ENCODE measurements at regions not wholly inside any gene's neighbourhood (a gene's known extent, or its start where the extent isn't known, plus 50 kb on each side); places are given as distances from the start of the nearest gene placed in this dataset.

- TF ChIP-seq ZNF333 (CRISPR knock-in tag; IDR thresholded peaks at IDR 0.05; ENCODE audit: borderline replicate concordance) (no peak), LCORL (IDR thresholded peaks at IDR 0.05) (no peak), LCORL (CRISPR knock-in tag; IDR thresholded peaks at IDR 0.05) (no peak), SPEN (CRISPR knock-in tag; IDR thresholded peaks at IDR 0.05; ENCODE audit: low read depth) (no peak)
- H2AFZ ChIP-seq (ENCODE audit: low read length): no peak overlapping the region
- WGBS (ENCODE audit: low lambda C conversion rate): 10% methylated on average over 1 of the region's 1 CpG
- ATAC-seq (no peak), FAIRE-seq (no peak), DNase-seq (ENCODE audit: low spot score) (no peak)
- no peak overlapping the region for H3K9ac ChIP-seq (ENCODE audit: insufficient read depth, low read depth, low read length)
- in situ Hi-C loops (cut with HindIII; ENCODE audit: extremely low pct_ligation_motif_present, low pct_unique_long_range_greater_than_20kb): no loop called here
- no peaks in the 10 kb centered on the region for H3K9me3 ChIP-seq (ENCODE audit: low read length)
- ChIA-PET POLR2A (no interaction called here), CTCF (ENCODE audit: low intra/inter-chr PET ratio, low total read pairs) (no interaction called here)
- H4K20me1 ChIP-seq (ENCODE audit: insufficient read depth, low read length): peaks cover 3% of the 10 kb centered on the region; the same call in 1 of the 2 replicates
- no peaks in the 10 kb centered on the region for H3K79me2 ChIP-seq (ENCODE audit: insufficient read depth, low read length)
- no peaks in the 10 kb centered on the region for H3K4me1 ChIP-seq (ENCODE audit: insufficient read depth, low read length)
- H3K4me2 ChIP-seq (ENCODE audit: low read depth, low read length): no peak overlapping the region
- H3K27ac ChIP-seq (ENCODE audit: extremely low read length, insufficient read depth, low read length): no peak overlapping the region
- BruUV-seq (replicated peaks): no TSS peak
- intact Hi-C loops (cut with micrococcal nuclease; ENCODE audit: unreplicated experiment): no loop called here
- H3K36me3 ChIP-seq (replicated peaks in 1 of 2; ENCODE audit: control insufficient read depth in 1 of 2, insufficient read depth in 2 of 2, low read length in 2 of 2): no peaks in the 10 kb centered on the region
- no peak overlapping the region for H3K4me3 ChIP-seq (replicated peaks in 1 of 3; ENCODE audit: insufficient read depth in 1 of 3, low read depth in 2 of 3, low read length in 3 of 3)
- H3K27me3 ChIP-seq (ENCODE audit: control insufficient read depth in 1 of 2, insufficient read depth in 2 of 2, low read length in 2 of 2): no peaks in the 10 kb centered on the region
Measured at GRCh38 chr2:19189391-19189790, 169.0 kb downstream of the OSR1 start.

- Histone ChIP-seq H3K27me3 (ENCODE audit: control insufficient read depth in 1 of 2, insufficient read depth in 2 of 2, low read length in 2 of 2) (no peaks in the 10 kb centered on the region), H3K4me1 (ENCODE audit: insufficient read depth, low read length) (no peaks in the 10 kb centered on the region), H3K9ac (ENCODE audit: insufficient read depth, low read depth, low read length) (no peak overlapping the region), H3K79me2 (ENCODE audit: insufficient read depth, low read length) (no peaks in the 10 kb centered on the region), H4K20me1 (ENCODE audit: insufficient read depth, low read length) (peaks cover 3% of the 10 kb centered on the region; the same call in 1 of the 2 replicates), H3K36me3 (replicated peaks in 1 of 2; ENCODE audit: control insufficient read depth in 1 of 2, insufficient read depth in 2 of 2, low read length in 2 of 2) (no peaks in the 10 kb centered on the region), H3K4me2 (ENCODE audit: low read depth, low read length) (no peak overlapping the region), H3K4me3 (replicated peaks in 1 of 3; ENCODE audit: insufficient read depth in 1 of 3, low read depth in 2 of 3, low read length in 3 of 3) (no peak overlapping the region), H2AFZ (ENCODE audit: low read length) (no peak overlapping the region), H3K27ac (ENCODE audit: extremely low read length, insufficient read depth, low read length) (no peak overlapping the region), H3K9me3 (ENCODE audit: low read length) (no peaks in the 10 kb centered on the region)
- TF ChIP-seq ZNF256 (CRISPR knock-in tag; conservative IDR thresholded peaks at IDR 0.05) (no peak), DMAP1 (CRISPR knock-in tag; IDR thresholded peaks at IDR 0.05) (no peak)
- no peak for FAIRE-seq
- intact Hi-C loops (cut with micrococcal nuclease; ENCODE audit: unreplicated experiment) (no loop called here), in situ Hi-C loops (cut with HindIII; ENCODE audit: extremely low pct_ligation_motif_present, low pct_unique_long_range_greater_than_20kb) (no loop called here)
- POLR2A ChIA-PET: no interaction called here
- no peak for DNase-seq (ENCODE audit: low spot score)
- CTCF ChIA-PET (ENCODE audit: low intra/inter-chr PET ratio, low total read pairs): no interaction called here
- WGBS (ENCODE audit: low lambda C conversion rate): 21% methylated on average over 3 of the region's 5 CpGs
- BruUV-seq (replicated peaks): no TSS peak
- ATAC-seq: no peak
Measured at GRCh38 chr2:19187323-19188020, 171.0 kb downstream of the OSR1 start.
